OCI-LY7 (cell line): ENCODE measurements at regions not wholly inside any gene's neighbourhood (a gene's known extent, or its start where the extent isn't known, plus 50 kb on each side); places are given as distances from the start of the nearest gene placed in this dataset.

Source experiments
- CTCF ChIP-seq: fragments of 200-600 bp; sonication (generic); conservative IDR thresholded peaks from 2 replicates; pipeline ENCODE4 v1.5.1; 2014; ENCODE audit warnings: mild to moderate bottlenecking, antibody characterized with exemption, low read length, moderate library complexity, mixed read lengths
- EZH2phosphoT487 ChIP-seq: fragments of 200-600 bp; sonication (generic); IDR thresholded peaks from 2 replicates; pipeline ENCODE4 v1.6.1; 2018; ENCODE audit warnings: low read depth, borderline replicate concordance, mild to moderate bottlenecking, mixed run types, antibody characterized with exemption, low read length, moderate library complexity, mixed read lengths

- no peak for TF ChIP-seq CTCF
- no peak for TF ChIP-seq EZH2phosphoT487
Observed at GRCh38 chr6:97822632-97823031, 539.6 kb upstream of the MMS22L start.
